HCT116 (cell line): ENCODE measurements at regions not wholly inside any gene's neighbourhood (a gene's known extent, or its start where the extent isn't known, plus 50 kb on each side); places are given as distances from the start of the nearest gene placed in this dataset.

ENCODE experiments used
- ATF3 ChIP-seq: IDR thresholded peaks from 2 replicates; pipeline ENCODE4 v1.6.1; 2012
- CBX3 ChIP-seq: IDR thresholded peaks from 2 replicates; pipeline ENCODE4 v1.6.1; 2012; ENCODE audit warnings: low read depth
- CTCF ChIP-seq, 3 experiments: fragments of 200-600 bp in 1 of 3; sonication (generic) in 1 of 3; IDR thresholded peaks in 2 of 3; conservative IDR thresholded peaks in 1 of 3; 2 replicates each; pipeline ENCODE4 v1.5.1; 2012 to 2017; ENCODE audit warnings: low read depth in 2 of 3, low read length in 2 of 3, antibody characterized with exemption in 1 of 3, borderline replicate concordance in 1 of 3, control low read depth in 1 of 3, mild to moderate bottlenecking in 1 of 3, mixed read lengths in 1 of 3, mixed run types in 1 of 3, moderate library complexity in 1 of 3; ENCODE audit not compliant: insufficient read depth in 1 of 3
- EZH2phosphoT487 ChIP-seq: fragments of 200-600 bp; IDR thresholded peaks from 2 replicates; pipeline ENCODE4 v1.6.1; 2018; ENCODE audit warnings: antibody characterized with exemption, borderline replicate concordance
- POLR2AphosphoS5 ChIP-seq: IDR thresholded peaks from 2 replicates; pipeline ENCODE4 v1.6.1; 2011; ENCODE audit warnings: mild to moderate bottlenecking, low read depth, low read length, moderate library complexity
- RAD21 ChIP-seq: IDR thresholded peaks from 2 replicates; pipeline ENCODE4 v1.6.1; 2012; ENCODE audit warnings: low read depth, mild to moderate bottlenecking
- REST ChIP-seq: IDR thresholded peaks from 2 replicates; pipeline ENCODE4 v1.6.1; 2012; ENCODE audit warnings: low read depth
- SIN3A ChIP-seq: IDR thresholded peaks from 2 replicates; pipeline ENCODE4 v1.6.1; 2012; ENCODE audit warnings: low read depth
- YY1 ChIP-seq: IDR thresholded peaks from 2 replicates; pipeline ENCODE4 v1.6.1; 2011; ENCODE audit warnings: low read length, low read depth, moderate library complexity, mild to moderate bottlenecking; ENCODE audit not compliant: insufficient replicate concordance; ENCODE audit errors: extremely low read depth
- ZFX ChIP-seq: fragments of 450-650 bp; IDR thresholded peaks from 2 replicates; pipeline ENCODE4 v1.6.1; 2017

DNA sequence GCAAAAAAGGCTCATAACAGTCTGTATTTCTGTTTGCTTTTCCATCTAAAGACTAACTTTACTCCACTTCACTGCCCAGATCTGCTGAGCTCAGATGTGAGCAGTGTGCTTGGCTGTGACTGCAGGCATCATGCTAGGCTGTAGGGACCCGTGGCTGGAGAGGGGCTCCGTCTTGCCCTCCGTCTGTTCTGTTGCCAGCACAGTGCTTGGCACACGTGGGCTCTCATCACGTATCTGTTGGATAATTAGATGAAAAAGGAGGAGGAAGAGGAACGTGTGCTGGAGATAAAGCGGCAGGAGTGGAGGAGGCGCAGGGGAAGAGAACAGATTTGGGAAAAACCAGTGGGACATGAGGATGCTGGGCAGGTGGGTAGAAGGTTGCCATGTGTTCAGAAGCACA is 57.6 kb upstream of the IER3 start:
- no peak for TF ChIP-seq CTCF (IDR thresholded peaks at IDR 0.05 in 2 of 3, conservative IDR thresholded peaks at IDR 0.05 in 1 of 3; ENCODE audit: borderline replicate concordance in 1 of 3, insufficient read depth in 1 of 3, low read depth in 2 of 3, low read length in 2 of 3)
- no peak for TF ChIP-seq YY1
- no peak for TF ChIP-seq REST
- TF ChIP-seq POLR2AphosphoS5: no peak
- TF ChIP-seq SIN3A: no peak
- no peak for TF ChIP-seq RAD21
- TF ChIP-seq EZH2phosphoT487: no peak
- TF ChIP-seq ATF3: no peak
- TF ChIP-seq ZFX: no peak
- no peak for TF ChIP-seq CBX3
